Tongue (tissue), 1 donor: ENCODE measurements at regions not wholly inside any gene's neighbourhood (a gene's known extent, or its start where the extent isn't known, plus 50 kb on each side); places are given as distances from the start of the nearest gene placed in this dataset.
"Not testable (repeated sequence)": the region's sequence is repeated elsewhere in the genome, so short reads cannot be mapped to it uniquely, and the experiment has no call there.

Experiments
- DNase-seq: peaks from one replicate; pipeline ENCODE4 v3.0.0-alpha.2; 2015

DNA sequence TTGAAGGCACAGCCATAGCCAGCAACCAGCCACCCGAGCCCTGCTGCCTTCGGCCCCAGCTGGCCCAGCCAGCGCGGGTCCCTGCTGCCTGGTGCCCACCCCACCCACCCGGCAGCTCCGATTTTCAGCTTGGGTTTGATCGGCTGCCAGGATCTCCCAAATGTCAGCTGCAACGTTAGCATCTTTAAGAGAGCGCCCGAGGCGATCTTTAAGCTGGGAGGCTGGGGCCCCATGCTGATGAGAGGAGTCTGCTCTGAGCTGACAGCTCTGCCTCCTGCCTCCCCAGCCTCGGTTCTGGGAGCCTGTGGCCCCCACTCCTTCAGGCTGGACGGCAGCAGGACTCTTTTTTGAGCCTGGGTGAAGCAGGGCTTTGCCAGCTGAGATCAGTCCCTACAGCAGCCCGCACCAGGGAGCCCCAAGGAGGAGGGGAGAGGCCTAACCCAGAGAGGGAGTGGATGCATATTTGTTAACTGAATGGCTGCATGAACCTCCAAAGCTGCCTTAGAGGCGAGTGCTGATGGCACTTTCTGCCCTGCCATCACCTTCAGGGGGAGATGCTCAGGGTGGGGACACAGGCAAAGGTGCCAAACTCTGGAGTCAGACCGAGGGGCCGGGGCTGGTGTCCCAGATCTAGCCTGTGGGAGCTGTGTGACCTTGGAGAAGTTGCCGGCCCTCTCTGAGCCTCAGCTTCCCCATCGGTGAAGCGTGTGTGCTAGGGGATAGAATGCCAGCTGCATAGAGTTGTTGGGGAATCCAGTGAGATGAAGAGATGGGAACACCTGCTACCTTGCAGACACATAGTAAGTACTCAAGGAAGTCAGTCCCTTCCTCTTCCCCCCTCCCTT, 165.5 kb downstream of the C9orf50 start:
- DNase-seq, result peak; percentile 73

DNA sequence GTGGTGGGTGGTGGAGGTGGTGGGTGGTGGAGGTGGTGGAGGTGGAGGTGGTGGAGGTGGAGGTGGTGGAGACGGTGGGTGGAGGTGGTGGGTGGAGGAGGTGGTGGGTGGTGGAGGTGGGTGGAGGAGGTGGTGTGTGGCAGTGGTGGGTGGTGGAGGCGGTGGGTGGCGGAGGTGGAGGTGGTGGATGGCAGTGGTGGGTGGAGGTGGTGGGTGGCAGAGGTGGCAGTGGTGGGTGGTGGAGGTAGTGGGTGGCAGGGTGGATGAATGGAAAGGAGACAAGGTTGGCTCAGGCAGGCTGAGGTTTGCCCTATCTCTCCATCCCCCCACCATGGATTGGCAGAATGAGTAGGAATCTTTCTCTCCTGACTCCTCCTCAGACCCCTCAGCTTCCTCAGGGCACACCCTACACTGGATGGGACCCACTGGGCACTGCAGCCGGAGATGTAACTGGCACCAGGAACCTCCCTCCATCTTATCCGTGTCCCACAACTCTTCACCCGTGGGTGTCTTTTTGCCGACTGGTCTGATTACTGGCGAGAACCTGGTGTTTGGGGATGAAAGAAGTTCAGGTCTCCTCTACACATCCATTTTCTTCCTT, 166.3 kb downstream of the C9orf50 start:
- no peak for DNase-seq

DNA sequence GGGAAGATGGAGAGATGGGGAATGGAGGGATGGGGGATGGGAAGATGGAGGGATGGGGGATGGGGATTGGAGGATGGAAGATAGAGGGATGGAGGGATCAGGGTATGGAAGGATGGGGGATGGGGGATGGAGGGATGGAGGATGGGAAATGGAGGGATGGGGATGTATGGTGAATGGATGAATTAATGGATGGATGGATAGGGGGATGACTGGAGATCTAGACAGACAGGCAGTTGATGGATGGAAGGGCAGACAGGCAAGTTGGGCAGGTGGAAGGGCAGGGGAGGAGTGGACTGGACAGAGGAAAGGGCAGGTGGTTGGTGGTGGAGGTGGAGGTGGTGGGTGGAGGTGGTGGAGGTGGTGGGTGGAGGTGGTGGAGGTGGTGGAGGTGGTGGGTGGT, 167.2 kb downstream of the C9orf50 start:
- DNase-seq, result no peak

DNA sequence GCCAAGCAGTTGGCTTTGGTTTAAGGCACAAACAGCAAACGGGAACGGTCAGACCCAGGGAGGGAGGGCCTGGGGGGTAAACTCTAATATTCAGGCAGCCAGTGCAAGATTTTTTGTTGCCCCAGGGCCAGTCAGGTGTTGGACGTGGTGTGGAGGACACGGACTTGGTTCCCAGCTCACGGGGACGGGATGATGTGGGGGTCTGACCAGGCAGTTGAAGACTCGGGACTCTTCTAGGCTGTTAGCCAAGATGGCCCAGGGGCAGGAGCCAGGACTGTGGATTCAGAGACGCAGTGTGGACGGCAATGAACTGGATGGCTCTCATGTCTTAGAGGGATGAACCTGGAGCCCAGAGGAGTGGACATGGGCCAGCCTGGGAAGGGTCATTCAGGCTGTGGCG, 169.2 kb downstream of the C9orf50 start:
- no peak for DNase-seq

DNA sequence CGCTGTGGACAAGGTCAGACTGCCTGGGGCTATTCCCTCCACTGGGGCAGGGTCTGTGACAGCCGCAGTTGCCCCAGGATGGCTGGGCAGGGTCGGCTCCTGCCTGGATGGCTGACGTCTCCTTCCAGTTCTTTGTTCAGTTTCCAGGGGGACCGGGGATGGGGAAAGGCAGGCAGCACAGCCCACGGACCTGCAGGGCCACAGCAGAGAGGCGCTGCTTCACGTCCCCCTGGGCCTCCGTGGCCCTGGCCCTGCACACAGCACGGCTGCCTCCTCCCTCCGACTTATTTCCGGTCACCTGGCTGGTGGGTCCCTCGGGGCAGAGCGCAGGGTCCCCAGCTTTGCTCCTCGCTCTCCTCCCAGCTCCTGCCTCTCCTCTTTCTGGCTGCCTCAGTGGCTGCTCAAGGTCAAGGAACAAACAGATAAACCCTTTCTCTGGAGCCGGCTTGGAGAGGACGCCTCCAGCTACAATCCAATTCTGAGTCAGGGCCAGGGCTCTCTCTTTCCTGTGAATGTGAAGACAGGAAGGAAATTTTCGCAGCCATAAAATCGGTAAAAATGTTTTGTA, 169.7 kb downstream of the C9orf50 start:
- DNase-seq, result no peak

DNA sequence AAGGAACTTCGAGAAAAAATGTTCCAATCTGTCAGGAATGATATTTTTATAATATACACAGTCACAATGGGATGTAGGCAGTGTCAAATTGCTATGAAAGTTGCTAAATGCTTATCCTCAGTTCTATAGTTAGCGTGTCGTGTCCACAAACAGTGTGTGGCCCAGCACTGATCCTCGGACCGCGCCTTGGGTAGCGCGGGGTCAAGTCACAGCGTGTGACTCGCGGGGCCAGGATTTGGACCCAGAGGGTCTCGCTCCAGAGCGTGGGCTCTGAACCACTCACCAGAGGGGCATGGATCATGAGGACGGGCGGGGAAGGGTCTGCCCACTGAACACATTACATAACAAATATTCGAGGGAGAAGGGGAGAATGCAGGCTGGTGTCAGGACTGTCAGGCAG, 171.8 kb downstream of the C9orf50 start:
- no peak for DNase-seq

DNA sequence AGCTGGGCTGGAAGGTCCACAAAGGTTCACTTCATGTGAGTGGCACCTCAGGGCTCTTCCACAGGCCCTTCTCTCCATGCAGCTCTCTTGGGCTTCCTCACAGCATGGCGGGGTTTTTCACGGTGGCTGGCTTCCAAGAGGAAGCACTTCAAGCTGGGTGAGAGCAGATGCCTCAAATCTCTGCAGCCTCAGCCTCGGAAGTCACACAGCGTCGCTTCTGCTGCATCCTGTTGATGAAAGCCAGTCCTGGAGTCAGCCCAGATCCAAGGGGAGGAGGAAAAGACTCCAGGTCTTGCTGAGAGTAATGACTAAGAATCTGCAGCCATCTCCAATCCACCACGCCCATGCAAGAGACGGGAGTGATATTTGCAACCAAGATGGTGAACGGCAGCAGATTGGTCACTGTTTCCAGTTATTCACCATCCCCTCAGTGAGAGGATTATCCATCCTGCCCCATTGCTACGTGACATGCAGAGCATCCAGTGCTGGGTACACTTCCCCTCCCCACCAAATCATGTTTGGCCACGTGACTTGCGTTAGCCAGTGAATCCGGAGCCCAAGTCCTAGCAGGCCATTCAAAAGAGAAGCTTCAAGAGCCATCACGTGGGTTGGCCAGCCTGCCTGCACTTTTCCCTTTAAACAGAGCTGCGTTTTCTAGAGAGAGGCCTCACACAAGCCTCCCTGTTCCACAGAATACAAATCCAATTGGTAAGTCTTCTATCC, 173.9 kb downstream of the C9orf50 start:
- DNase-seq, result no peak

DNA sequence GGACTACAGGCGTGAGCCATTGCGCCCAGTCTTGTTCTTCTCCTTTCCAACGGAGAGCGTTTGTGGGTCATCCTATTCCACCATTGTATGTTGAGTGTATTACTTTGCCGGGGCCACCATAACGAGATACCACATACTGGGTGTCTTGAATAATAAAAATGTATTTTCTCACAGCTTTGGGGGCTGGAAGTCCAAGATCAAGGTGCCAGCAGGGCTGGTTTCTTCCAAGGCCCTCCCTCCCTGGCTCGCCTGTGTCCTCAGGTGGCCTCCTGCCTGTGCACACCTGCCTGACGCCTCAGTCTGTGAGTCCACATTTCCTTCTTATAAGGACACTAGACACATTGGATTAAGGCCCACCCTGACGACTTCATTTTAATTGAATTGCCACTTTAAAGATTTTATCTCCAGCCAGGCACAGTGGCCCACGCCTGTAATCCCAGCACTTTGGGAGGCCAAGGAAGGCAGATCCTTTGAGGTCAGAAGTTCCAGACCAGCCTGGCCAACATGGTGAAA, 175.1 kb downstream of the C9orf50 start:
- no peak for DNase-seq

DNA sequence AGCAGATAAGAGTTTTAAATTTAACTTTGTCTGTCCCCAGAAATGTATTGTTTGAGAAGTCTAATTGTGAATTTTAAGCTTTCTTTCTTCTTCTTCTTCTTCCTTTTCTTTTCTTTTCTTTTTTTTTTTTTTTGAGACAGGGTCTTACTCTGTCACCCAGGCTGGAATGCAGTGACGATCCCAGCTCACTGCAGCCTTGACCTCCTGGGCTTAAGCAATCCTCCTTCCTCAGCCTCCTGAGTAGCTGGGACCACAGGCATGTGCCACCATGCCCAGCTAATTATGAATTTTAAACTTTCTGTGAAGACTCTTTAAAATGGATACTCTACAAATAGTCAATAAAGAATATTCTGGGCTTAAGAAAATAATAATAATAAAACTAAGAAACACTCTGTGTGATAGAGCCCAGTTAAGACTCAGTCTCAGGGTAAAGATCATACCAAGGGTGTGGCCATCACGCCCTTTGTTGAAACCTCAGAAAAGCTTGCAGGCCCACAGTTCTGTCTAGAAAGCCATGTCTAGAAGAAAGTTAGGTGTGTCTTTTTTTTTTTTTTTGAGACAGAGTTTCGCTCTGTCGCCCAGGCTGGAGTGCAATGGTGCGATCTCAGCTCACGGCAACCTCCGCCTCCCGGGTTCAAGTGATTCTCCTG, 177.3 kb downstream of the C9orf50 start:
- DNase-seq, result not testable (repeated sequence)

DNA sequence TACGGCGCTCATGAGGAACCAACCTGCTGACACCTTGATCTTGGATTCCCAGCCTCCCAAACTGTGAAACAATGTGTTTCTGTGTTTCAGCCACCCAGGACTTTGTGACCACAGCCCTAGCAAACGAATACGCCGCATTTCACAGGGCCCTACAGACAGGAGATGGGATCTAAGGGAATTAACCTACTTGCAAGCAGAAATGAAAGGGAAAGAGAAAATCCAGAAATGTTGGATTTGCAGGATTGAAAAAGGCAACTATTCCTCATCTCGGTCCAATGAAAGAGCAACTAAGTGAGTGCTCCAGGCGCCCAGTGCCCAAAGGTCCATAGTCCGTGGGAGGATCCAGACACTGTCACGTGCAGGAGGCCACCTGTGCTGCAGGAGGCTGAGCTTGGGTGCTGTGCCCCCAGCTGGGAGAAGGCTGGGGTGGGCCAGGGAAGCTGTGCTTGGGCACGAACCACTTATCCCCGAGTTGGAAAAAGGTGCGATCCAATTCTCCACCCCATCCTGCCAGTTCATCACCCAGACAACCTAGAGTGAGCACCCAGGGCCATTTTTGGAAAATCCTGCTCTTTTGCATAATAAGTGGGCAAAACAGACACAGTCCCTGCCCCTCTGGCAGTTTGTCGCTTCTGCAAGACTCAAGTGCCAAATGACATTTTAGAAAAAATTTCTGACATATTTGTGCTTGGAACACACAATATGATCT, 177.9 kb downstream of the C9orf50 start:
- no peak for DNase-seq

DNA sequence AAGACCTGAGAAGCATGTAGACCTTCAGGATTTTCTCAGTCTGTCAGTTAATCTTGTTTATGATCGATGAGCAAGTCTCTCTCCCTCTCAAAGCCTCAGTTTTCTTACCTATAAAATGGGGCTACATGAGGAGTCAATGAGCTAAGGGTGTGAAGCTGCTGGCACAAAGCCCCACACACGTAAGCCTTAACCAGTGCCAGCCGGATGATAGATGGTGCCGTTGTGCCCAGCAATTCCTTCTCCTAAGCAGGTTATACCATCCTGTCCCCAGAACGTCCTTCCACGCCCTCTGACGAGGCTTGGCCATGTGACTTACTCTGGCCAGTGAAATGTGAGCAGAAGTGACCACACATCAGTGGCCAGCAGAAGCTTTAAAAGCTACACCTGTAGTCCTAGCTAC, 179.0 kb downstream of the C9orf50 start:
- DNase-seq, result no peak

DNA sequence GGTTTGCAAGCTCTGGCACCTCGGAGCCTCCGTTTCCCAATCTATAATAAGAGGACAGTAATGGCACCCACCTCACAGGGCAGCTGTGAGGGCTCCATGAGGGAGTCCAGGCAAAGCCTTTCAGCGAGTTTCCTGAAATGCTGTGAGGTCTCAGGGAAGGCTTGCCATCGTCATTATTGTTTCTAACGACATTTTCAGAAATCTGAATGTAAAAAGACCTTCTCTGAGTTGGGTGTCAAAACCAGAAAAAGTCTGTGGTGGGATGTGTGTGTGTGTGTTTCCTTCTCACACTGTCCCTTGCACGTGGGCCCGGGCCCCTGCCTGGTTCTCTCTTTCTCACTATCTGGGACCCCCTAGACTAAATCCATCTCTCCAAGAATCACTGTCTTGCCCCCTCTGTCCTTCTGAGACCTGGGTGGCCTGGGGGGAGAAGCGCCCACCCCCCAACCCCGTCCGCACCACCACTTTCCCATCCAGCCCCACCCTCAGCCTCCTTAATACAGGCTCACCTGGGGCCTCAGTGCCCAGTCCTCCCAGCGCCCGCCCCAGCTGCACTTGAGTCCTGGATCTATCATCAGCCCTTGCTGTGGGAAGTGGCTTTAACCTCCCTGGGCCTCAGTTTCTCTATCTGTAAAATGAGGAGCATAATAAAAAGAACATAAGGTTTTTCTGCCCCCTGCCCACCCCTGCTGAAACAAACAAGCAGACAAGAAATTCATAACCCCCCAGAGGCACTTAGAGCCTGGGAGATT, 180.3 kb downstream of the C9orf50 start:
- DNase-seq, result no peak

DNA sequence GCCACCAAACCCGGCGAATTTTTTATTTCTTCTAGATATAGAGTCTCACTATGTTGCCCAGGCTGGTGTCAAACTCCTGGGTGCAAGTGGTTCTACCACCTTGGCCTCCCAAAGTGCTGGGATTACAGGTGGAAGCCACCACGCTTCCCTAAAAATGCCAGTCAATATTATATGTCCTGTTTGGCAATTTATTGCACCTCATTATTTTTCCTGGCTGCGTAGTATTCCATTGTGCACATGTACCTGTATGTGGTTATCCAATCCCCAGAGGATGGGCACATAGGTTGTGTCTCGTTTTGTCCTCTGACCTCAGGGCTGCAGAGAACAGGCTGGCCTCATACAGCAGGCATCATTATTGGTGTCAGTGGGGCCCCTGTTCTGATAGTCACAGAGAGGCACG, 181.7 kb downstream of the C9orf50 start:
- no peak for DNase-seq

DNA sequence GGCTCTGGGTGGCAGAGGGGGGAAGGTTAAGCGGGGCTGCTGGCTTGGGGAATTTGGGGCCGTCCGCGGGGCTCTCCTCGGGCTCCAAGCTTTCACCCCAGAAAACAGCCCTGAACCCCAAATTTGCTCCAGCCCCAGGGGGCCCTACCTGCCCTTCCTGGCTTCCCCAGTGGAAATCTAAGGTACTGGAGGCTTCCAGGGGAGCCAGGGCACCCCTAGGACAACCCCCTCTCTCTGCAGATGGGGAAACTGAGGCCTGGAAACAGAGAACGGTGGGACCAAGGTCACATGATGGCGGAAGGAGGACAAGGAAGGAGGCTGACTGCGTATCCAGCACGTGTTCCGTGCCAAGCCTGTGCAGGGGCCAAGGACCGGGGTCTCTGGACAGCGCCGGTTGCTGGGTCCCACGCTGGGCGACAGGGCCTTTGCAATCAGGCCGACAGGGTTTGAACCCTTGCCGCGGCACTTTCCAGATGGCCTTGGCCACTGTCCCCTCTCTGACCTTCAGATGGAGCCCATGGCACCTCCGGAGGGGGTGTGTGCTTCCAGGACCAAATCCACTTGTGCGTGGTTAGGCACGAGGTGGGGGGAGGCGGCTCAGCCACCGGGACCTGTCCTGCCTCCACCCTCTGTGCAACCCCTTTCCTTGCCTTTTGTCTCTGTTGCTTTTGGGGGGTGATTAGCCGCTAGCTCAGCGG, 183.1 kb downstream of the C9orf50 start:
- DNase-seq, result no peak

DNA sequence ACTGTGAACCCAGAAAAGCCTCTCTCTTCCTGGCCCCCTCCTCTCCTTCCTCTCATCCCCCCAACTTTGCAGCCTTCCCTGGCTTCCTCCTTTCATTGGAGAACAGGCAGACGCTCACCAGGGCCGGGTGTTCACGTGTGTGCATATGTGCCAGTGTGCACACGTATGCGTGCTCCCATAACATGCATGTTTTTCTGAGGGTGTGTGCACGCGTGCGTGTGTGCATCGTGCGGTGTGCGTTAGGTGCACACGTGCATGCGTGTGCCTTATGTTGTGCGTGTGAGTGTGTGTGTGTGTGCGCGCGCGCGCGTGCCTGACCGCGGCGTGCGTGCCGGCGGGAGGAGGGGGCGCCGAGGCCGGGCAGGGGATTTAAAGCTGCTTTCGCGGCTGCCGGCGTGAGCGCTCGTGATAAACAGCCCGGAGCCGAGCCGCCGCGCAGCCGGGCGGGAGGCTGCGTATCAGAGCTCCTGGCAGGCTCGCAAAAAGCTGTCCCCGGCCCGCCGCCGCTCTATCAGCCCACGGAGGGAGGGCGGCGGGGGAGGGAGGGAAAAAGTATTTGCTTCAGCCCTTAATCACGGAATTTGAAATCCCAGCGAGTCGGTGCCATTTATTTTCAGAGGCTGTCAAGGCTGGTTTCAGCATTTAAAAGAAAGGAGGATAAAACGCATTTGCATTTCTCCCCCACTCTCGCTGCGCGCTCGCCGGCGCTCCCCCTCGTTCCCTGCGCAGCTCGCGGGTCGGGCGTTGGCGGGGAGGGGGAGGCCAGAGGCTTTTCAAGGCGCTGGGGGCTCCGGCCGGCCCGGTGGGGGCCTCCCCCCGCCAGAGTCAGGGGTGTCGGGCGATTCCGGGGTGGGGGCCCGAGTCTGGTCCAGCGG, 183.9 kb downstream of the C9orf50 start:
- DNase-seq, result peak; percentile 78

DNA sequence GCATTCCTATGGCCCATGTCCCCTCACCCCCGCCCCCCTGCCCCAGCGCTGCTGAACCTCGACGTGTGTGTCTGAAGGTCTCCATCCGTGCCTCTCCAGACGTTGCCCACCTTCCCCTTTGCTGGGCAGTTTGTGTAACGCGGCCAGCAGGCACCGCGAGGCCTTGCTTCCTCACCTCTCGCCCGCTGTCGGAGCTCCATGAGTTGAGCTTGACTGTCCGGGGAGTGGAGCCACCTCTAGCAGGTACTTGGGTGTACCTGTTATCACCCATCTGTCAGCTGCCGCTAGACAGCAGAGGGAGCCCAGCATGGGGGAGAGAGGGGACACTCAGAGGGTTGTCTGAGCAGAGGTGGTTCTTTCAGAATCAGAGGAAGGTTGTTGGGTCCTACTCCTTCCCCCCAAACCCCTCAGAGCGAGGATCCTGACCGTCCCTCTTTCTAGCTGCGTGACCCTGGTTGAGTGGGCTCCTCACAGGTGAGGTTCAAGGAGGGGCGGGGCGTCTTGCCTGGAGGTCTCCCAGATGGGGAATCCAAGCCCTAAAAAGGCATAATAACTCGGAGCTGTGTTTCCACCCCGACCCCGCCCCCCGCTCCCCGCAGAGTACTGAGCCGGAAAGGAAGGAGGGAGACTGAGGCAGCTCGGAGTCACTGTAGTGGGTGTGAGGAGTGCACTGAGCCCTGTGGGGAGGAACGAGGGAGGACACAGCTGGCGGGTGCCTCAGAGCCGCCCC, 184.7 kb downstream of the C9orf50 start:
- no peak for DNase-seq

DNA sequence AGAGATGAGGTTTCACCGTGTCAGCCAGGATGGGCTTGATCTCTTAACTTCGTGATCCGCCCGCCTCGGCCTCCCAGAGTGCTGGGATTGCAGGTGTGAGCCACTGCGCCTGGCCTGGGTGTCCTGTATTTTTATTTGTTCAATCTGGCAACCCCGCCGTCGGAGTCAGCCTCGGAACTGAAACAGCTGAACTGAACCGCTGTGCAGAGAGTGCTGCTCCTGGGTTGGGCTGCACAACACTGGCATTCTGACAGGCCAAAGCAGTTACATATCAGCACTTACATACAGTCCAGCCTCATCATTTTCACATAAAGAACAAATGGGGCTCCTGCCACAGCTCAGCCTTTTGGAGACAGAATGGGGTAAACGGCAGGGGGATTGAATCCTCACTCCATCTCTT, 185.6 kb downstream of the C9orf50 start:
- peak; percentile 37 for DNase-seq

DNA sequence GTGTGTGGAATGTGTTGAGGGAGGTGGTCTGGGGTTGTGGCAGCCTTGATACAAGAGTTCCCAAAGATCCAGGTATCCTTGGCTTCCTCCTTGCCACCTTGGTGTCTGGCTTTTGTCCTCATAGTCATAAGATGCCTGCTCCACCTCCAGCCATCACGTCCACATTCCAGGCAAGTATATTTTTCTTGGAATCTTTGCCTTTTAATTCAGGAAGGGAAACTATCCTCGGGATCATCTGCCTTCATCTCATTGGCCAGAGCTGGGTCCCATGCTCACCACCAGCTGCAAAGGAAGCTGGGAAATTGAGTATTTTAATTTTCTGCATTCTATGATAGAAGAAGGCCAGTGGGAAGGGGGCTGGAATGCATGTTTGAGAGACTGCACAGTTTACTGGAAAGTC, 186.7 kb downstream of the C9orf50 start:
- no peak for DNase-seq
